ENCODE measurements at regions not wholly inside any gene's neighbourhood (a gene's known extent, or its start where the extent isn't known, plus 50 kb on each side); places are given as distances from the start of the nearest gene placed in this dataset.
"Not testable (repeated sequence)": the region's sequence is repeated elsewhere in the genome, so short reads cannot be mapped to it uniquely, and the experiment has no call there.

- no peak for TF ChIP-seq JUND (IDR thresholded peaks at IDR 0.05; ENCODE audit: low read depth)
- DNase-seq (ENCODE audit: low read depth in 1 of 2, low spot score in 1 of 2): no peak
- in situ Hi-C loops (cut with HindIII; ENCODE audit: low pct_unique_long_range_greater_than_20kb, low sequenced_read_pairs): no loop called here
Measured at GRCh38 chr22:48826546-48826945, 1001.1 kb downstream of the BRD1 start.

GRCh38 chr22:48825802-48826520, 1001.7 kb downstream of the BRD1 start:
- in situ Hi-C loops (cut with HindIII; ENCODE audit: low pct_unique_long_range_greater_than_20kb, low sequenced_read_pairs): no loop called here
- no peak for DNase-seq (ENCODE audit: low read depth in 1 of 2, low spot score in 1 of 2)
- no peak for TF ChIP-seq JUND (IDR thresholded peaks at IDR 0.05; ENCODE audit: low read depth)

GRCh38 chr22:48824712-48825651, 1002.7 kb downstream of the BRD1 start:
- in situ Hi-C loops (cut with HindIII; ENCODE audit: low pct_unique_long_range_greater_than_20kb, low sequenced_read_pairs): no loop called here
- TF ChIP-seq JUND (IDR thresholded peaks at IDR 0.05; ENCODE audit: low read depth): no peak
- no peak for DNase-seq (ENCODE audit: low read depth in 1 of 2, low spot score in 1 of 2)

GRCh38 chr22:48823941-48824340, 1003.7 kb downstream of the BRD1 start:
- DNase-seq (ENCODE audit: low read depth in 1 of 2, low spot score in 1 of 2): no peak
- no peak for TF ChIP-seq JUND (IDR thresholded peaks at IDR 0.05; ENCODE audit: low read depth)
- in situ Hi-C loops (cut with HindIII; ENCODE audit: low pct_unique_long_range_greater_than_20kb, low sequenced_read_pairs): no loop called here

GRCh38 chr22:48822278-48823233, 1005.1 kb downstream of the BRD1 start:
- in situ Hi-C loops (cut with HindIII; ENCODE audit: low pct_unique_long_range_greater_than_20kb, low sequenced_read_pairs): no loop called here
- DNase-seq (ENCODE audit: low read depth in 1 of 2, low spot score in 1 of 2): no peak
- no peak for TF ChIP-seq JUND (IDR thresholded peaks at IDR 0.05; ENCODE audit: low read depth)

GRCh38 chr22:48821727-48822126, 1005.9 kb downstream of the BRD1 start:
- in situ Hi-C loops (cut with HindIII; ENCODE audit: low pct_unique_long_range_greater_than_20kb, low sequenced_read_pairs): no loop called here
- no peak for TF ChIP-seq JUND (IDR thresholded peaks at IDR 0.05; ENCODE audit: low read depth)
- no peak for DNase-seq (ENCODE audit: low read depth in 1 of 2, low spot score in 1 of 2)

- DNase-seq (ENCODE audit: low read depth in 1 of 2, low spot score in 1 of 2): no peak
- in situ Hi-C loops (cut with HindIII; ENCODE audit: low pct_unique_long_range_greater_than_20kb, low sequenced_read_pairs): no loop called here
- TF ChIP-seq JUND (IDR thresholded peaks at IDR 0.05; ENCODE audit: low read depth): no peak
Measured at GRCh38 chr22:48821346-48821690, 1006.4 kb downstream of the BRD1 start.

- in situ Hi-C loops (cut with HindIII; ENCODE audit: low pct_unique_long_range_greater_than_20kb, low sequenced_read_pairs): no loop called here
- TF ChIP-seq JUND (IDR thresholded peaks at IDR 0.05; ENCODE audit: low read depth): no peak
- DNase-seq (ENCODE audit: low read depth in 1 of 2, low spot score in 1 of 2): no peak
Measured at GRCh38 chr22:48820481-48821345, 1007.0 kb downstream of the BRD1 start.

- in situ Hi-C loops (cut with HindIII; ENCODE audit: low pct_unique_long_range_greater_than_20kb, low sequenced_read_pairs): no loop called here
- no peak for TF ChIP-seq JUND (IDR thresholded peaks at IDR 0.05; ENCODE audit: low read depth)
- DNase-seq (ENCODE audit: low read depth in 1 of 2, low spot score in 1 of 2): no peak
Measured at GRCh38 chr22:48819961-48820360, 1007.7 kb downstream of the BRD1 start.

- in situ Hi-C loops (cut with HindIII; ENCODE audit: low pct_unique_long_range_greater_than_20kb, low sequenced_read_pairs): no loop called here
- no peak for TF ChIP-seq JUND (IDR thresholded peaks at IDR 0.05; ENCODE audit: low read depth)
Measured at GRCh38 chr22:48819232-48819631, 1008.4 kb downstream of the BRD1 start.

GRCh38 chr22:48817491-48817890, 1010.2 kb downstream of the BRD1 start:
- DNase-seq (ENCODE audit: low read depth in 1 of 2, low spot score in 1 of 2); in situ Hi-C loops (cut with HindIII; ENCODE audit: low pct_unique_long_range_greater_than_20kb, low sequenced_read_pairs): not testable (repeated sequence)

More at GRCh38 chr22:48819232-48819631, 1008.4 kb downstream of the BRD1 start:
- DNase-seq (ENCODE audit: low read depth in 1 of 2, low spot score in 1 of 2): no peak
